Adrenal gland (tissue), 9 donors: ENCODE measurements at regions not wholly inside any gene's neighbourhood (a gene's known extent, or its start where the extent isn't known, plus 50 kb on each side); places are given as distances from the start of the nearest gene placed in this dataset.

Experiments used
- DNase-seq, 7 donors: peaks; one replicate each; pipeline ENCODE4 v3.0.0-alpha.2; 2019 to 2020
- H3K27ac ChIP-seq, 5 donors: fragments of 200-600 bp; sonication (generic) in 4 of 5; 1 replicate in 3 of 5; 2 replicates in 2 of 5; pipeline versions ENCODE4 v1.5.1 to v1.8.0; 2016 to 2020; ENCODE audit warnings: mild to moderate bottlenecking in 1 of 5
- H3K27me3 ChIP-seq: fragments of 200-600 bp; 2 replicates; pipeline ENCODE4 v1.8.0; 2021
- H3K36me3 ChIP-seq, 2 donors: fragments of 200-600 bp; replicated peaks in 1 of 2; 1 replicate in 1 of 2; 2 replicates in 1 of 2; pipeline versions ENCODE4 v1.5.1 to v1.8.0; 2018 to 2022
- H3K4me1 ChIP-seq, 2 donors: fragments of 200-600 bp; replicated peaks in 1 of 2; 1 replicate in 1 of 2; 2 replicates in 1 of 2; pipeline versions ENCODE4 v1.5.1 to v1.8.0; 2018 to 2021
- H3K4me3 ChIP-seq, 4 donors: fragments of 200-600 bp; sonication (generic) in 3 of 4; one replicate each; pipeline ENCODE4 v1.5.1; 2016 to 2018
- H3K9me3 ChIP-seq, 3 donors: fragments of 200-600 bp; sonication (generic) in 1 of 3; replicated peaks in 1 of 3; 1 replicate in 2 of 3; 2 replicates in 1 of 3; pipeline versions ENCODE4 v1.5.1 to v1.8.0; 2016 to 2021
- POLR2A ChIP-seq, 2 donors: fragments of 450-650 bp; IDR thresholded peaks; one replicate each; pipeline ENCODE4 v1.6.1; 2017; ENCODE audit warnings: antibody characterized with exemption in 2 of 2, mild to moderate bottlenecking in 2 of 2, moderate library complexity in 1 of 2
- WGBS, 4 donors: extraction: QIAGEN DNeasy Blood & Tissue Kit in 2 of 4; methylation state at CpG; one replicate each; pipeline versions ENCODE4 v1.1.5 to v1.1.7; 2013 to 2017; 5-methylcytosine and 5-hydroxymethylcytosine counted together
- intact Hi-C, 2 donors: fragments of 100-400 bp; cut with DNase I; formaldehyde crosslinking; loops; one replicate each; pipeline versions ENCODE4 v1.14.1 to v1.15.0; 2022 to 2023
- TF ChIP-seq, protein P1 (sequence below), 6 experiments: fragments of 450-650 bp in 4 of 6; fragments of 200-600 bp in 2 of 6; sonication (generic) in 1 of 6; IDR thresholded peaks; 1 replicate in 5 of 6; 2 replicates in 1 of 6; pipeline versions ENCODE4 v1.5.1 to v1.8.0; 2016 to 2021; ENCODE audit warnings: antibody characterized with exemption in 6 of 6, mild to moderate bottlenecking in 2 of 6, moderate library complexity in 1 of 6
- donor health status: healthy with polysubstance abuse.
- donor health status: Bipolar disorder and iron deficiency.
- donor health status: DM: yes; HTN: yes; CAD: no.
- donor health status: DM: no; HTN: no; CAD: no.
- donor health status: DM: no; HTN: no; CAD: no.

DNA sequence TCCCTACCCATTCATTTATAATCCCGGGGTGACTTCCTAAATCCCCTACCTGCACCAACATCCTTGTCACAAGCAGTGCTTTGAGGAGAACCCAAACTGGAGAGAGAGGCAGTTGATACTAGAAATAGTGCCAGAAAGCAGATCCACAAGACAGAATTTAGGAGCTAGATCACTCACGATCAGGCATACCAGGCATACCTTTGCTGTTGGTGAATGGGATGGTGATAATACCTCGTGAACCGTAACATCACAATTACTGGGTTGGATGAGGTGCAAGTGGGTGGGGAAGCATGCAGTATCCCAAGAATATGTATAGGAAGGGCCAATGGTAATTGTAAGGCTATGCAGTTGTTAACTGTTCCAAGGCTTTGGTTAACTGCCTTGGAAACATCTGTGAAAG, 129.3 kb downstream of the TMA16 start:
- H3K27ac ChIP-seq: no peak overlapping the region
- TF ChIP-seq, protein P1, sequence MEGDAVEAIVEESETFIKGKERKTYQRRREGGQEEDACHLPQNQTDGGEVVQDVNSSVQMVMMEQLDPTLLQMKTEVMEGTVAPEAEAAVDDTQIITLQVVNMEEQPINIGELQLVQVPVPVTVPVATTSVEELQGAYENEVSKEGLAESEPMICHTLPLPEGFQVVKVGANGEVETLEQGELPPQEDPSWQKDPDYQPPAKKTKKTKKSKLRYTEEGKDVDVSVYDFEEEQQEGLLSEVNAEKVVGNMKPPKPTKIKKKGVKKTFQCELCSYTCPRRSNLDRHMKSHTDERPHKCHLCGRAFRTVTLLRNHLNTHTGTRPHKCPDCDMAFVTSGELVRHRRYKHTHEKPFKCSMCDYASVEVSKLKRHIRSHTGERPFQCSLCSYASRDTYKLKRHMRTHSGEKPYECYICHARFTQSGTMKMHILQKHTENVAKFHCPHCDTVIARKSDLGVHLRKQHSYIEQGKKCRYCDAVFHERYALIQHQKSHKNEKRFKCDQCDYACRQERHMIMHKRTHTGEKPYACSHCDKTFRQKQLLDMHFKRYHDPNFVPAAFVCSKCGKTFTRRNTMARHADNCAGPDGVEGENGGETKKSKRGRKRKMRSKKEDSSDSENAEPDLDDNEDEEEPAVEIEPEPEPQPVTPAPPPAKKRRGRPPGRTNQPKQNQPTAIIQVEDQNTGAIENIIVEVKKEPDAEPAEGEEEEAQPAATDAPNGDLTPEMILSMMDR (IDR thresholded peaks at IDR 0.05): no peak
- TF ChIP-seq POLR2A (IDR thresholded peaks at IDR 0.05): no peak
- H3K27me3 ChIP-seq: no peaks in the 10 kb centered on the region
- intact Hi-C loops: no loop called here
- no peak overlapping the region for H3K4me3 ChIP-seq
- no peaks in the 10 kb centered on the region for H3K9me3 ChIP-seq
- H3K36me3 ChIP-seq: no peaks in the 10 kb centered on the region
- H3K4me1 ChIP-seq: no peaks in the 10 kb centered on the region
- no peak for DNase-seq
- WGBS, 4 donors: 74 to 79% (median 77%) methylated on average over 4 of the region's 4 CpGs

DNA sequence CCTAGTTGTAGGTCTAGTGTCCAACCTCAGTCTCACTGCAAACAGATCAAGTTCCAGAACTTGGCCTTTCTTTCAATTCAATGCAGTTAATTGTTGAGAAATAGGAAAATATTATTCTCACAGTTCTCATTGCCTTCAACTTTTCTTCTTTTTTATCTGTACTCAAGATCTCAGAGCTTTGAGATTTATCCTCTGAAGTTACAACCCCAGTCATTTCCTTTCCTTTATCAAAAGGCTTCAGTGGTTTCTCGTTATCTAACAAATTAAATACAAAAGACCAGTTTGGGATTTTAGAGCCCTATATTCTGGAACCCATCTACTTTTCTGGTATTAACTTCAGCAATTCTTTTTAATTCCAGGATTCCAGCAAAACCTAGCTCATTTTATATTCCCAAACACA, 130.2 kb downstream of the TMA16 start:
- Histone ChIP-seq H3K27me3 (no peaks in the 10 kb centered on the region), H3K4me3 (no peak overlapping the region), H3K36me3 (no peaks in the 10 kb centered on the region), H3K4me1 (no peaks in the 10 kb centered on the region), H3K9me3 (no peaks in the 10 kb centered on the region), H3K27ac (no peak overlapping the region)
- WGBS, 4 donors: 65 to 79% (median 75%) methylated on average over 1 of the region's 1 CpG
- no peak for TF ChIP-seq POLR2A (IDR thresholded peaks at IDR 0.05)
- TF ChIP-seq, protein P1 (IDR thresholded peaks at IDR 0.05): no peak
- DNase-seq: no peak
- intact Hi-C loops: no loop called here

DNA sequence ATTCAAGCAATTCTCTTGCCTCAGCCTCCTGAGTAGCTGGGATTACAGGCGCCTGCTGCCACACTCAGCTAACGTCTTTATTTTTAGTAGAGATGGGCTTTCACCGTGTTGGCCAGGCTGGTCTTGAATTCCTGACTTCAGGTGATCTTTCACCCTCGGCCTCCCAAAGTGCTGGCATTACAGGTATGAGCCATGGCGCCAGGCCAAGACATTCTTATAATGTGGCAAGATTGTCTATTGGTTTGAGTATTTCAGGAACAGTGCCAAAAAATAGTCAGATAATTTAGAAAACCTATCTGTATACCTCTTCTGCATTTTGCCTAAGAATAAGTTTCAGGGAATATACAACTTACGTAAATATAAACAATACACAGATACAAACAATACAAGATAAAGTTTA, 136.8 kb downstream of the TMA16 start:
- no peak for TF ChIP-seq POLR2A (IDR thresholded peaks at IDR 0.05)
- TF ChIP-seq, protein P1 (IDR thresholded peaks at IDR 0.05): no peak
- intact Hi-C loops: no loop called here
- Histone ChIP-seq H3K27ac (no peak overlapping the region), H3K4me1 (no peaks in the 10 kb centered on the region), H3K27me3 (no peaks in the 10 kb centered on the region), H3K9me3 (no peaks in the 10 kb centered on the region), H3K36me3 (no peaks in the 10 kb centered on the region), H3K4me3 (no peak overlapping the region)
- DNase-seq: no peak
- 80 to 89% (median 82%) methylated on average over 6 of the region's 6 CpGs for WGBS, 4 donors

DNA sequence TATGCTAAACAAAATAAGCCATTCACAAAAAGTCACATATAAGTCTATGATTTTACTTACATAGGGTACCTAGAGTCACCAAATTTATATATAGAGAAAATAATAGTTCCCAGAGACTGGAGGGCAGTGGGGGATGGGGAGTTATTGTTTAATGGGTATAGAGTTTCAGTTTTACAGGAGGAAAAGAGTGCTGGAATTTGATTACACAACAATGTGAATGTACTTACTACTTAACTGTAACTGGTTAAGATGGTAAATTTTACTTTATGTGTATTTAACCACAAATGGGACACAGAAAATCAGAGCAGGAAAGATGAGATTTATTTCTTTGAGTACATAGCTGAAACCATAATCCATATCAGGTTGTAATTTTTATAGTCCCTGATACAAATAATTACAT, 144.4 kb downstream of the TMA16 start:
- Histone ChIP-seq H3K36me3 (no peaks in the 10 kb centered on the region), H3K27ac (no peak overlapping the region), H3K9me3 (no peaks in the 10 kb centered on the region), H3K4me3 (no peak overlapping the region), H3K27me3 (no peaks in the 10 kb centered on the region), H3K4me1 (no peaks in the 10 kb centered on the region)
- no peak for DNase-seq
- intact Hi-C loops: no loop called here
- TF ChIP-seq, protein P1 (IDR thresholded peaks at IDR 0.05): no peak
- TF ChIP-seq POLR2A (IDR thresholded peaks at IDR 0.05): no peak
